Stimulated activated CD4-positive, alpha-beta T cell treated with anti-CD3 and anti-CD28 coated beads, Interleukin-12 subunit alpha, Interleukin-12 subunit beta, amount 100 ng/mL, for 4 hours (primary cell): ENCODE measurements at regions not wholly inside any gene's neighbourhood (a gene's known extent, or its start where the extent isn't known, plus 50 kb on each side); places are given as distances from the start of the nearest gene placed in this dataset.
"Not testable (repeated sequence)": the region's sequence is repeated elsewhere in the genome, so short reads cannot be mapped to it uniquely, and the experiment has no call there.

ENCODE experiments used
- DNase-seq: peaks from one replicate; pipeline ENCODE4 v3.0.0-alpha.2; 2020

- no peak for DNase-seq
Measured at GRCh38 chr2:191476901-191477300, 201.0 kb upstream of the NABP1 start.

- DNase-seq, result no peak
Measured at GRCh38 chr2:191478799-191479679, 198.9 kb upstream of the NABP1 start.

GRCh38 chr2:191479680-191480023 is 198.3 kb upstream of the NABP1 start:
- no peak for DNase-seq

GRCh38 chr2:191481305-191482070 is 196.4 kb upstream of the NABP1 start:
- no peak for DNase-seq

- no peak for DNase-seq
Measured at GRCh38 chr2:191483117-191483516, 194.8 kb upstream of the NABP1 start.

- DNase-seq, result no peak
Measured at GRCh38 chr2:191486584-191487320, 191.2 kb upstream of the NABP1 start.

GRCh38 chr2:191488135-191488534 is 189.8 kb upstream of the NABP1 start:
- no peak for DNase-seq

- no peak for DNase-seq
Measured at GRCh38 chr2:191489177-191489576, 188.8 kb upstream of the NABP1 start.

GRCh38 chr2:191496838-191497237 is 181.1 kb upstream of the NABP1 start:
- no peak for DNase-seq

- no peak for DNase-seq
Measured at GRCh38 chr2:191497822-191498221, 180.1 kb upstream of the NABP1 start.

GRCh38 chr2:191499050-191499449 is 178.9 kb upstream of the NABP1 start:
- DNase-seq, result no peak

- no peak for DNase-seq
Measured at GRCh38 chr2:191499874-191500565, 177.9 kb upstream of the NABP1 start.

- no peak for DNase-seq
Measured at GRCh38 chr2:191500566-191500883, 177.4 kb upstream of the NABP1 start.

GRCh38 chr2:191500884-191501560 is 176.9 kb upstream of the NABP1 start:
- no peak for DNase-seq

GRCh38 chr2:191501561-191502168 is 176.3 kb upstream of the NABP1 start:
- no peak for DNase-seq

GRCh38 chr2:191506515-191506914 is 171.4 kb upstream of the NABP1 start:
- no peak for DNase-seq

GRCh38 chr2:191507252-191507853 is 170.6 kb upstream of the NABP1 start:
- DNase-seq, result not testable (repeated sequence)

- DNase-seq, result no peak
Measured at GRCh38 chr2:191508738-191509137, 169.2 kb upstream of the NABP1 start.

- DNase-seq, result no peak
Measured at GRCh38 chr2:191512216-191512835, 165.6 kb upstream of the NABP1 start.

GRCh38 chr2:191512874-191513273 is 165.1 kb upstream of the NABP1 start:
- DNase-seq, result no peak

GRCh38 chr2:191514613-191515012 is 163.3 kb upstream of the NABP1 start:
- no peak for DNase-seq
